GM21576 (cell line): ENCODE measurements at regions not wholly inside any gene's neighbourhood (a gene's known extent, or its start where the extent isn't known, plus 50 kb on each side); places are given as distances from the start of the nearest gene placed in this dataset.

Experiments used
- ATAC-seq: cut with Tn5 transposase; IDR thresholded peaks from one replicate; pipeline ENCODE4 v1.9.1; 2021; ENCODE audit warnings: mild to moderate bottlenecking, moderate library complexity; ENCODE audit not compliant: unreplicated experiment

DNA sequence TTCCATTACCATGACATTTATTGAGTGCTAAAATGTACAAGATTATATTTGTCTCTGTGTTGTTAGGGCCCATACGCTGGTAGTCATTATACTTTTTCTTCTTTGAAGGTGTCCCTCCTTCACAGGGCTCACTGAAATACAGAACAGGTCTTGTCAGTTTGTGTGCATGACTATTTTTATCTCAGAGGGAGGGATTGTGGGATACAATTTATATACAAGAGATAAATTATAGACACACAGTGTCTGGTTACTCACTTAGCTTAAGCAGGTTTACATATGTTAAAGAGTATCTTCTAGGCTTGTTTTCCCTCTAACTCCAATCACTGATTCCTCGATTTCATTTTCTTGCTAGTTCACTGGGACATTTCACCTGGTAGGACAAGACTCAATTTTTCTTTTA lies 143.3 kb upstream of the GUCY1A1 start:
- no peak for ATAC-seq

DNA sequence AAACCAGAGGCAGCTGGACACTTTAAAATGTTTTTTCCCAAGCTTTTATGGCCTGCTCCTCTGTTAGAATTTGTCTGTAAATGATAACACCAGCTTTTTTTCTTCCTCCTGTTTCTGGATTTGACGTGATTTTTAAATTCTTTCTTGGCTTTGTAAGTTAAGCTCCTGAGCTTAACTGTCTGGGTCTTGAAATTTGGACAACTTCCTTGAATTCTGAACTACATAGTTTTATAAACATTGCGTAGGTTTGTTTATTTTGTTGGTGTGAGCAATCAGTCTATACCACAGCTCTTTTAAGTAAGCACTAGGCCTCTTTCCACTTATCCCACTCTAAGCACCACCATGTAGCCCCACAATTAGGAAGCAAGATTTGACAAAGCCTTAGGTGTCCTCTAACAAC lies 144.4 kb upstream of the GUCY1A1 start:
- no peak for ATAC-seq

DNA sequence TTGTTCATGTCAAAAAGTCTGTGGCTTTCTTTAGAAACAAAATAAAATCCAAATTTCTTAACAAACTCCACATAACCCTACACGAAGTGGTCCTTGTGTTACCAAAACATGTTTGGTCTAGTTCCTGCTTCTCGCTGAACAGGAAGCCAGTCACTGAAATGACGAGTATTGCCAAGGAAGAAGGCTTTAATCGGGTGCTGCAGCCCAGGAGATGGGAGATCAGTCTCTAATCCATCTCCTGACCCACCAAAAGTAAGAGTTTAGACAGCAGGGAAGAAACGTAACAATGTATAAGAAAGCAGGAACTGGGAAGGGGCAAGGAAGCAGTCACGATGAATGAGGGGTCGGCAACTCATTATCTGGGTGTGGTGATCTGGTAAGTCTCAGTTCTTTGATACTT lies 144.6 kb upstream of the MAP9 start:
- no peak for ATAC-seq

DNA sequence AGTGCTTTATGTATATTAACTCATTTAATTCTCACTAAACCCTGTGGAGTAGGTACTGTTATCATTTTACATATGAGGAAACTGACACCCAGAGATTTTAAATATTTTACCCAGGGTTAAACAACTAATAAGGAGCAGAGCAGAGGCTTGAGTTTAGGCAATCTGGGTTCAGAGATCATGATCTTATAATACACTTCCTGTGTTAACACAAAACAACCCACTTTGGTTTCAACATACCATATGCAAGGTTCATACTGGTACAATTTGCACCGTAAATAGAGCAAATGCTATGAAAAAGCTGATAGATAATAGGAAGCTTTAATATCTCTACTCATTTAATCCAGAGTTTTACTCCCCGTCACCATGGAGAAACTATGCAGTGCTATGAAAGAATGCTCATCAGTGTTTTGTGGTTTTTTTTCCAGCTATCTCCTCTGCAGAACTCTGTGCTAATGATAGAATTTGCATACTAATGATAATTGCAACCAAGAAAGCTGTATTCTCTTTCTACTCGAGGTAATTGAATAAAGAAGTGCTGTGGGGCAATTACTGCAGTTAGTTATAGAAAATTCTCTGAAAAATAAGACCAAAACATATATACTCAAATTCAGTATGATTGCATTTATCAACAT lies 138.8 kb upstream of the MAP9 start:
- ATAC-seq: no peak

DNA sequence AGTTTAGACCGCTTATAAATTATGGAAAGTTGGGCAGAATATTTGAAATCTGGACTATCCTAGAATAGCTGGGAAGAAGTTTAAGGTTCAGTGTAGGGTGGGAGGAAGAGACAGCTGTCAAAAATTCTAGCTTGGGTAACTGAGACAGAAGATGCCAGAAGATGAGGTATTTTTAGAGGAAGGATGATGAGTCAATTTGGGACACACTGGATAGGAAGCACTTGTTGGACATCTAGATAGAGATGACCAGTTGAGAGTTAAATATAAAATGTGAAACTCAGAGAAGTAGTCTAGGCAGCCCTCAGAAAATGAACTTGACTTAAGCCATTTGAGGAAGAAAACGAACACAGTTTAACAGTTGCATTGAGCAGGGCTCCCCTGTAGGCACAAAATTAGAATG lies 137.9 kb upstream of the MAP9 start:
- no peak for ATAC-seq

DNA sequence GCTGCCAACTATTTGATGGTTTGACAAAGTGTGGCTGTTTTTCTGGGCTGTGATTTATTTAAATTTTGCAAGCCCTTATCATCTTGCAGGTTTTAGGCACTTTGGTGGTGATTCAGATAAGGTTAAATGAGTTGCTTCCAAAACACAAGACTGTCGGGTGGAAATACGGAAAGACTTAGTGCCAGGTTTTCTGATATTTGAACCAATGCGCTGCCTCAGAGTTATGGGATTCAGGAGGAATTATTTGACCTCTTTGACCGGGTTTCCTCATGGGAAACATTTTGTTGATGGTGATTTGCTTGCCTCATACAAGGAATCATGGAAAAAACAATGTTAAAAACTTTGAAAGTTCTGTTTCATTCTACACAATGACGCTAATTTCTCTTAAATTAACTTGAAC lies 136.1 kb upstream of the MAP9 start:
- ATAC-seq: no peak

DNA sequence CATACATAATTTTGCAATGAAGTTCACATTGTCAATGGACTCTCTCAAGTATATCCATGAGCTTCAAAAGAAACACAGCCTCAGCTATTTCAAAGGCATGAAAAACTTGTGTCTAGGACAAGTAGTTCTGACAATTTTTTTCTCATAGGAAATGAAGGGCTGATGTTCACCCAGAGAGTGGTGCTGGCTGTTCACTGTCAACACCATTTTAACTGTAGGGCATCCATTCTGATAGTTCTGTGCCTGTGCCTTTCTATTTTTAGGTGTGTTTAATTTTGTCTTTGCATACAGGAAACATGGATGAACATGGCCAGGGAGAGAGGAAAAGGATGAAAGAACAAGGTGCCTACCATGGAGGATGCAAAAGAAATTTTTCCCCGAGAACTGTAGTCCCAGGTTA lies 135.3 kb upstream of the MAP9 start:
- ATAC-seq: no peak

DNA sequence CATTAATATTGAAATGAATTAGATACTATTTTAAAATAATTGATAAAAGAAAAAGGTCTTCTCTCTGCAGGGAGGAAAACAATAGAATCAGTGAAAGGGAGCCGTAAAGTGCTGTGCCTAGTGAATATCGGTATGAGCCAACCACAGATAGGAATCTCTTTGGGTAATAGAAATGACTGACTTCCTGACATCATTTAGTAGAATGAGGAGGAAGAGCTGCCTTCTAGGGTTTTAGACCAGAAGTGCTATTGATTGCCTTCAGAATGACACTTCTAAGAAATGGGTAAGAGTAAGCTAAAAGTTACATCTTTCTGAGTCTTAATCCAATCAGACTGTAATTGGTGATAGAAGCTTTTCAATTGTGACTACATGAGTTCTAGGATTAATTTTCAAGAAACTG lies 134.0 kb upstream of the MAP9 start:
- no peak for ATAC-seq

DNA sequence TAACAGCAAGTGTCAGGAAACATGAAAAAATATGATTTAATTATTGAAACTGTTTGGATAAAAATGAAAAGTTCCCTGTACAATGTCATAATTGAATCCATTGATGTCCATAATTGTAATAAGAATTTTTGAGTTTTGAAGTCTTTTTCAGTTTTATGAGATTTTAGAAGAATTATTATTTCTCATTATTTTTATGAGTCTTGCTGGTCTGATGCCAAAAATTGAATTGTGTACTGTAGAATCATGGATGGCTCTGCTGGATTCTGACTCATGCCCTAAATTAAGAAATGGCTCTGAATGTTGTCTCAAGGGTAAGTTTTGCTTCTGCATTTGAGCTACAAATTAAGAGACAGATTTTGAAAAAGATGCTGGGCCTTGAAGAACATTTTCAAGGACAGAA lies 132.8 kb upstream of the MAP9 start:
- ATAC-seq: no peak

DNA sequence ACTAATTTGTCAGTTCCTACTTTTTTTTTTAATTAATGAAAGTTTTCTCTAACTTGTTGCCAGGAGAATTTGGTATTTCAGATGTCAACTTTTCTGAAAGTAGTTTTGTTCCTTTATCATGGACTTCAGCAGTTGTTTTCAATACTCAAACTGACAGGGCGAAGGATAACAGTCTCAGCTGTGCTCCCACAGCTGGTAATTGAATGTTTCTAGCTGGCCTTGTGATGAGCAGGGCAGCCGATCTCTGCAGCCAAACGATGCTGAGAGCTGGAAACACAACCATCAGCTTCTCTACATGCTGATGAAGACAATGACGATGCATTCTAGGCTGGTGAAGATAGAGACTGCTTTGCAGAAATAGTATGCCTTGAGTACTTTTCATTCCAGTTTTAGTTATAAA lies 130.0 kb upstream of the MAP9 start:
- ATAC-seq: no peak

DNA sequence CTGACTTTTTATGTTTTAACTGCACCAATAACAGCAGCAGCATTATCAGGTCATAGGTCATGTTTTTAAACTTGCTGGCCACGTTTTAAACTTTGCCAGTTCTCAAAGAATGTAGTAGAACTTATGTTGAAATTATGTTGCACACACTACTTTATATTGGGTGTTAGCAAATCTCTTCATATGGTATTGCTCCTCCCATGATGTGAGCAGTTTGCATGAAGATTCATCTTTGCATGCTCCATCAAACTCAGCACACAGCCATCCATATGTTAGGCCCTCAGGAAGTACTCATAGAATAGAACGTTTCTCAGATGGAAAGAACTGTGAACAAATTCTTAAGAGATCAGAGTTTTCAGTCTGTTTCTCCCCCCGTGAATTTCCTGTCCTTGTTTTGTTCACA lies 128.6 kb upstream of the MAP9 start:
- ATAC-seq: no peak

DNA sequence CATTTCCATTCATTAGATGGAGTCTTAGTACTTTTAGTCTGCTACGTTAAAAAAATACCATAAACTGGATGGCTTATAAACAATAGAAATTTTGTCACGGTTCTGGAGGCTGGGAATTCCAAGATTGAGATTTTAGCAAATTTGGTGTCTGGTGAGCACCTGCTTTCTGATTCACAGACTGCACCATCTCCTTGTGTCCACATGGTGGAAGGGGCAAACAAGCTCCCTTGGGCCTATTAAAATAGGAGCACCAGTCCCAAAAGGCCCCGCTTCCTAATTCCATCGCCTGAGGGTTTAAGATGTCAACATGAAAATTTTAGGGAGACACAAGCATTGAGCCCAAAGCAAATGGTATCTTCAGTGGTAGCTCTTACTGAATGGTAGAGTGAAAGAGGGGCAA lies 120.5 kb upstream of the MAP9 start:
- no peak for ATAC-seq

DNA sequence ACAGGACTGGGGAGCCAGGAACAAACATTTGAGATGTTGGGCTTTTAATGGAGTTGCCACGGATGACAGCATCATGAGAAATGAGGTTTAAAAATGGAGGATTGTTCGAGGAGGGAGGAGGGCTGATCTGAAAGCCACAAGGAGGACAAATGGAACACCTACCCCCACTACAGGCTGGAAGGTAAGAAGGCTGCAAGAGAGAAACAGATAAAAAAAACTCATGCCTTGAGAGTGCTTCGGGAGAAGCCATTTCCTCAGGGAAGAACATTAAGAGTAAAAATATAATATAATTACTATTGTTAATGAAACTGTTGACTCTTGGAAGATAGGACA lies 119.5 kb upstream of the MAP9 start:
- ATAC-seq: no peak

DNA sequence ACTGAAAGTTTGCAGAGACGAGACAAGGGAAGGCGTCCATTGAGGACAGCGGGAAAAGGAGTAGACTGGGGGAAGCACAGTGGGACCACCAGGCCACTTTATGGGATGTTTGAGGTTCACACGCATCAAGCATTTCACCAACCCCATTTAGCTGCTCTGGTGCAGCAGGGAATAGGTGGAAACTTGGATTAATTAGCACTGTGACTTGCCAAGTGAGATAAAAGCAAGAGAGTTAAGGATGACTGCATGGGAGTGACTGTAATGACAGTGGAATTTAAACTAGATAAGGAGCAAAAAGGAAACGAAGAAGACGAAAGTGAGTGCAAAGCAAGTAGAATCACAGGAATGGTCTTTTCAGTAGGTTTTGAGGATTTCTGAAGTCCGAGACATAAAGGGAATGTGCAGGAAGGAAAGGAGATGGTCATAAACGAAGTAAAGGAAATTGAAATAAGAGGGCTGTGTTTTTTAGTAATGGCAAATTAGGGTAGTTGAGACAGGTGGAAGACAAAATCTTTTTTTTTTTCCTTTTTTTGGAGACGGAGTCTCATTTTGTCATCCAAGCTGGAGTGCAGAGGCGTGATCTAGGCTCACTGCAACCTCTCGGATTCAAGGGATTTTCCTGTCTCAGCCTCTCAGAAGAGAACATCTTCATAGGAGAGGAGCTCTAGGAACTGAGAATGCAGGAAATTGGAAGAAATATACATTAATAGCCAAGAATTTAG lies 119.0 kb upstream of the MAP9 start:
- ATAC-seq: no peak

DNA sequence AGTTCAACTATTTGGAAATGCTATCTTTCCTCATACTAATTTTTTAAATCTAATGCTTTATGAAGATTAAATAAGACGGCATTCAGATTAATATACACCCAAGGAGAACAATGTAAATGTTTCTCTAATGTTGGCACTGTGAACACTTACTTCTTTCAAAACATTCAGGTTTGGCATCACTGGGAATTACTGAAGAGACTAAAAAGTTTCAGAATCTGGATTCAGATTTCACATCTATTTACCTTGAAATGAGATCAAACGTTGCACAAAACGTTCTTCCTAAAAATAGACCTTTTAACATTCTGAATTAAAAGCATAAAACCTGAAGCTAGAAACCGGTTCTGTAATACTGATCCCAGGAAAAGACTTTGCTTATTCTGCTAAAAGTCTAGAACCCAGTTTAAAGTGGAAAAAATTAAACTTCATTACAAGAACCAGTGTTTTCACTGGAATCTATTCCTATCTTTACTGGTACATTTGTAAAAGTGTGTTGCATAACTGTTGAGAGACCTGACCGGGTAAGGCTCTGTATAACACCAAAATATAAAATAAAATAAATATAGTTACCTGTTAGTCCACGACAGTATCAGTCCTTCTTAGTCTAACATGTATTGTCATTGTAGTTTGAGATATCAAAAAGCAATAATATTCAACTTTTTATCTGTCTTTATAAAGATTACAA lies 117.4 kb upstream of the MAP9 start:
- ATAC-seq: no peak

DNA sequence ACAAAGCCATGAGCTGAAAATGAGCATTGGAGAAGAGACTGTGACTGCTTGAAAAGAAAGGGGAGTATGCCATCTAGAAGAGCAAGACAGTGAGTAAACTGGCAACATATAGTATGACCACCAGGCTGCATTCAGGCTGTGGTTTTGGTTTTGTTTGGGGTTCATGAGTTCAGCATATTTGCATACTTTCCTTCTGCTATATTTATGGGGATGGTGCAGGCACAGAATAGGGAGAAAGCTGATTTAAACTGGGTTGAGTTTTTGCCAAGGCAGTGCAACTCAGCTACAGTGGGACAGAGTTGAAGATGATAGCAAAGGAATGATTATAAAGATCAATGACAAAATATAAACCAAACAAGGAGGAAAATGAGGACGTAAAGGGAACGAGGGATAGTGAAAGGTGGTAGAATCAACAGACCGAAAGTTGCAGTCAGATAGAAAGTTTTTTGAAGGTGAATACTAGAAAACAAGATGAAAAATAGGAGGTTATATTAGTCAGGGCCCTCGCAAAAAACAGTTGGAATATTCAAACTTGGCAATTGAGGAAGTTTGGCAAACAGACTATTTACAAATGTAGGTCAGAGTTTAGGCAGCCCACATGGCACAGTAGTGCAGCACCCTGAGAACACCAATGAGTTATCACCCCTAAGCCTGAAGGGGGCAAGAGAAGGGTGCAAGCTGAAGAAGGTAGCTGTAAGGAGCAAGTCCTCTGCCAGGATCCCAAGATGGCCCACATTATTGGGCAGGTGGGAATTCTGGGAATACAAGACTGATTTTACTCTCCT lies 114.8 kb upstream of the MAP9 start:
- ATAC-seq: peak; percentile 99

DNA sequence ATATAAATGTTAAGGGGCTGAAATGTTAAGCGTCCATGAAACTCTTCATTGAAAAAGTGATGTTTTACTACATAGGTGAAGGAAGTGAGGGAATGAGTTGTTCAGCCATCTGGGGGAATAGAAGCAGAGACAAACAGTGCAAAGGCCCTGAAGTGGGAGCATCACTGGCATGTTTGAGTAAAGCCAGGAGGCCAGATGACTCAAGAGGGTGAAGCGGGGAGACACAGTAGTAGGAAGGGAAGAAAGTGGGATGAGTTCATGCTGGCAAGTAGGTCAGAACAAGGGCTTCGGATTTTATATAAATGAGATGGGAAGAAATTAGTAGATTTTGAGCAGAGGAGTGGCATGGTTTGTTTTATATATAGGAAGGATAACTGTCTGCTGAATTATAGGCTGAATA lies 112.5 kb upstream of the MAP9 start:
- ATAC-seq: no peak

DNA sequence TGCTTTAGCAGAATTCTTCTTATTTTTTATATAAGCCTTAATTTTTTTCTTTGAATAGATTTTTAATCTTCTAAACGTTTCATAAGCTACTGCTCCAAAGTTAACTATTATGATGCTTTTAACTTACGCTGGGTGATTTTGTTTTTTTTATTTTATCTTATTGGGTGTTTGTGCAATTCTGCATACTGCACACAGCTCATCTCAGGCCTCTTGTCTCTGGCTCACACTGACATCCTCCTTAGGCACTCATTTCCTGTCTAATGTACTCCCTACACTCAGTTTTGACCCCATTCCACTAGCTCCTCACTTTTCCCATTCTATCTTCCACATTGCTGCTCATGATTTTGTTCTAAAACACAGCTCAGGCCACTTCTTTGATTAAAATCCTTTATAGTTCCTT lies 111.9 kb upstream of the MAP9 start:
- ATAC-seq: no peak

DNA sequence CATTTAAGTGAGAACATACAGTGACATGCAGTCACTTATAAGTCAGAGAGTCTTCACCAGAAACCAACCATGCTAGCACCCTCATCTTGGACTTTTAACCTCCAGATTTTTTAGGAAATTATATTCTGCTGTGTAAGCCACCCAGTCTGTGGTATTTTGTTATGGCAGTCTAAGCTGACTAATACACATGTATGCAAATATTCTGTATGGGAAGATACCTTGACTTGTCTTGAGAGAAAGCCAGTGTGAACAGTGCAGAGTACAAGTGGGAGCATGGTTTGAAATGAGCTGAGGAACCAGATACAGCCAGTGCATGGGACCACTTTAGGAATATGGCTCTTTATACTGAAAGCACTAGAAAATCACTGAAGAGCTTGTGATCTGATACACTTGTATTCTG lies 110.4 kb upstream of the MAP9 start:
- ATAC-seq: no peak

DNA sequence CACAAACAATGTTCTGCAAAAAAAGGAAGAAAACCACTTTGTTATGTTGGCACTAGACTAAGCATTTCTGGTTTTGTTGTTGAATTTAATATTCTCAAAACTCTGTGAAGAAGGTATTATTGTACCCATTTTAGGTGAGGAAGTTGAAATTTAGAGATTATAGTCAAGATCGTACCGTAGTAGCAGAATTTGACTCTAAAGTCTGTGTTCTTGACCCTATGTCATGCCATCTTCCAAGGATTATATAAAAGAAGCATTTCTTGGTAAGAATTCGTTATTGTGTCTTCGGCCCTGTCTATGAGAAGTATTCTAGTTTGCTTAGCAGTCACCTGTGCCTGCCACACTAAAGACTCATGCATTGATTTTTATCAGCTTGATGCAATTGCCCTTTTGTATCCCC lies 104.4 kb upstream of the MAP9 start:
- no peak for ATAC-seq

DNA sequence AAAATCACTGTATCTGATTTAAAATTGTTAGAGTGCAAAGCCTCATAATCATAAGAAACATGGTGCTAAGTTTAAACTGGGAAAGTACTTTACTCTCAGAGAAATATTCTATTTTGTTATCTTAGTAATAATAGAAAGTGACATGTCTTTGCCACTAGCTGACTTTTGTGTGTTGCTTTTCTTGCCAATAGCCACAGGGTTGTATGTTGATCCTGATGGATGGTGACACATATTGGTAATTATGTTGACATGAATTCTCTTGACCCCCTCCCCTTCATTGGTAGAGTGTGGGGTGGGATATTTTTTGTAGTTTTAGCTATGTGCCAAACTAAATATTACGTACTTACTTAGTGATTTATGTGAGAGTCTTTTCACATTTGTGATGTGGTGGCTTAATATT lies 103.1 kb upstream of the MAP9 start:
- ATAC-seq: no peak

DNA sequence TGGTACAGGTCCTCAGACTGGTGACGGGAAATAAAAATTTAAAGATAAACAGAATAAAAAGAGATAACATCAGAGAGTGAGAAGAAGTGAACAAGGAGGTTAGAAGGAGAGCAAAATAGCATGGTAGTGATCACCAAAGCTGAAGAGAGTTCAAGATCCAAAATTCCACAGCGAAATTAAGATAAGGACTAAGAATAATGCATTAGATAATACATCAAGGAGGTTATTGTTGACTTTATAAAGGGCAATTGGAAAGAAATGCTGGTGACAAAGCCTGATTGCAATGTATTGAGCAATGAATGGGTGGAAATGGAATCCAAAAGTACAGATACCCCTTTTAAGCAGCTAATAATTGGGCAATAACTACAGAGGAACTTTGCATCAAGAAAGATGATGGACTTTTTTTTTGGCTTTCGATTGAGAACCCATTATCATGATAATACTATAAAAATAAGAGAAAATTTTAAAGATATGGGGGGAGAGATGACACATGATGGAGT lies 101.6 kb upstream of the MAP9 start:
- ATAC-seq: no peak
